Liver (tissue), 8 donors: ENCODE measurements at regions not wholly inside any gene's neighbourhood (a gene's known extent, or its start where the extent isn't known, plus 50 kb on each side); places are given as distances from the start of the nearest gene placed in this dataset.

Source experiments
- DNase-seq: peaks from one replicate; pipeline ENCODE4 v3.0.0-alpha.2; 2017; ENCODE audit warnings: low spot score
- H3K27ac ChIP-seq, 2 donors: one replicate each; pipeline ENCODE4 v1.7.0; 2013; ENCODE audit warnings: inconsistent platforms in 2 of 2, low read length in 2 of 2, control low read depth in 1 of 2, low read depth in 1 of 2, mild to moderate bottlenecking in 1 of 2
- H3K27me3 ChIP-seq, 4 donors: one replicate each; pipeline versions ENCODE4 v1.6.1 to v1.7.0; 2013; ENCODE audit warnings: low read length in 3 of 4, inconsistent platforms in 1 of 4, mild to moderate bottlenecking in 1 of 4, moderate library complexity in 1 of 4; ENCODE audit not compliant: control insufficient read depth in 4 of 4, insufficient read depth in 4 of 4
- H3K36me3 ChIP-seq, 4 donors: one replicate each; pipeline versions ENCODE4 v1.6.1 to v1.7.0; 2013; ENCODE audit warnings: low read length in 3 of 4, mild to moderate bottlenecking in 3 of 4, low read depth in 1 of 4, moderate library complexity in 1 of 4; ENCODE audit not compliant: control insufficient read depth in 4 of 4, insufficient read depth in 3 of 4
- H3K4me1 ChIP-seq, 4 donors: one replicate each; pipeline versions ENCODE4 v1.6.1 to v1.7.0; 2013; ENCODE audit warnings: low read length in 3 of 4, mild to moderate bottlenecking in 3 of 4, moderate library complexity in 1 of 4; ENCODE audit not compliant: control insufficient read depth in 4 of 4, insufficient read depth in 4 of 4
- H3K4me3 ChIP-seq, 3 donors: one replicate each; pipeline versions ENCODE4 v1.6.1 to v1.7.0; 2013; ENCODE audit warnings: low read length in 3 of 3, control low read depth in 1 of 3, low read depth in 1 of 3, mild to moderate bottlenecking in 1 of 3
- H3K9ac ChIP-seq, 2 donors: one replicate each; pipeline ENCODE4 v1.7.0; 2013; ENCODE audit warnings: low read length in 2 of 2, mild to moderate bottlenecking in 2 of 2, moderate library complexity in 2 of 2, control low read depth in 1 of 2, low read depth in 1 of 2
- H3K9me3 ChIP-seq, 4 donors: one replicate each; pipeline versions ENCODE4 v1.6.1 to v1.7.0; 2013; ENCODE audit warnings: low read length in 3 of 4; ENCODE audit not compliant: control insufficient read depth in 4 of 4
- ATF3 ChIP-seq: IDR thresholded peaks from 2 replicates; pipeline ENCODE4 v1.6.1; 2016; ENCODE audit warnings: antibody characterized with exemption
- CTCF ChIP-seq: fragments of 150-350 bp; IDR thresholded peaks from 2 replicates; pipeline ENCODE4 v1.5.1; 2017; ENCODE audit warnings: improper control_type of control experiment, low read depth, low read length; ENCODE audit not compliant: missing input control
- FOXA1 ChIP-seq: IDR thresholded peaks from 2 replicates; pipeline ENCODE4 v1.6.1; 2016; ENCODE audit warnings: antibody characterized with exemption
- FOXA2 ChIP-seq: IDR thresholded peaks from 2 replicates; pipeline ENCODE4 v1.6.1; 2016; ENCODE audit warnings: antibody characterized with exemption
- GABPA ChIP-seq, 2 donors: IDR thresholded peaks in 1 of 2; conservative IDR thresholded peaks in 1 of 2; 2 replicates each; pipeline ENCODE4 v1.6.1; 2016; ENCODE audit warnings: antibody characterized with exemption in 2 of 2, mild to moderate bottlenecking in 1 of 2, moderate library complexity in 1 of 2
- HNF4A ChIP-seq, 2 donors: conservative IDR thresholded peaks; 2 replicates each; pipeline ENCODE4 v1.6.1; 2016; ENCODE audit warnings: antibody characterized with exemption in 2 of 2, mild to moderate bottlenecking in 2 of 2
- HNF4G ChIP-seq: IDR thresholded peaks from 2 replicates; pipeline ENCODE4 v1.6.1; 2016; ENCODE audit warnings: antibody characterized with exemption
- NR2F2 ChIP-seq: IDR thresholded peaks from 2 replicates; pipeline ENCODE4 v1.6.1; 2016; ENCODE audit warnings: antibody characterized with exemption
- SP1 ChIP-seq: IDR thresholded peaks from 2 replicates; pipeline ENCODE4 v1.6.1; 2018; ENCODE audit warnings: antibody characterized with exemption, mild to moderate bottlenecking
- TAF1 ChIP-seq: conservative IDR thresholded peaks from 2 replicates; pipeline ENCODE4 v1.6.1; 2016; ENCODE audit warnings: antibody characterized with exemption, mild to moderate bottlenecking
- YY1 ChIP-seq: IDR thresholded peaks from 2 replicates; pipeline ENCODE4 v1.6.1; 2016; ENCODE audit warnings: antibody characterized with exemption, mild to moderate bottlenecking
- WGBS: extraction: QIAGEN DNeasy Blood & Tissue Kit; methylation state at CpG from one replicate; pipeline ENCODE4 v1.1.7; 2013; 5-methylcytosine and 5-hydroxymethylcytosine counted together
- TF ChIP-seq, protein P1 (sequence below): IDR thresholded peaks from 2 replicates; pipeline ENCODE4 v1.6.1; 2016; ENCODE audit warnings: antibody characterized with exemption
- TF ChIP-seq, protein P2 (sequence below): IDR thresholded peaks from 2 replicates; pipeline ENCODE4 v1.6.1; 2016; ENCODE audit warnings: antibody characterized with exemption, mild to moderate bottlenecking
- TF ChIP-seq, protein P3 (sequence below): IDR thresholded peaks from 2 replicates; pipeline ENCODE4 v1.6.1; 2016; ENCODE audit warnings: antibody characterized with exemption
- donor health status: healthy.
- donor health status: healthy.
- donor health status: healthy.
- donor health status: healthy.
- donor health status: healthy.

DNA sequence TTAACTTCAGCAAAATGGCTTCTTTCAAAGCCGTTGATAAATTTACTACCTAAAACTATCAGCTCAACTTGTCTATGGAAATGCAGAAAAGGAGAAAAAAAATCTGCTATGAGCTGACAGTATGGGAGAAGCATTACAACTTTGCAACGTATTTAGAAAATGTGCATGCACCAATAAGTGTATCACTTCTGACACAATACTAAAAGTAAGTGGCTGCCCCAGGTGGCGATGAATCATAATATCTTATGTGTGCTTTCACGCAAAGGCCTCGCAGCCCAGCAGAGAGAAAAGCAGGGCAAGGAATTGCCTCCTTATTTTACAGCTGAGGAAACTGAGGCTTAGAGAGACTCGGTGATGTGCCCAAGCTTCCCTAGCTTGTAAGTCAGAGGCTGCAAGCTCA is 101.8 kb downstream of the SALL1 start:
- no peak overlapping the region for H3K27ac ChIP-seq
- no peaks in the 10 kb centered on the region for H3K36me3 ChIP-seq
- no peak for DNase-seq
- no peak overlapping the region for H3K9ac ChIP-seq
- no peaks in the 10 kb centered on the region for H3K27me3 ChIP-seq
- H3K4me3 ChIP-seq, result no peak overlapping the region
- TF ChIP-seq, protein P1, sequence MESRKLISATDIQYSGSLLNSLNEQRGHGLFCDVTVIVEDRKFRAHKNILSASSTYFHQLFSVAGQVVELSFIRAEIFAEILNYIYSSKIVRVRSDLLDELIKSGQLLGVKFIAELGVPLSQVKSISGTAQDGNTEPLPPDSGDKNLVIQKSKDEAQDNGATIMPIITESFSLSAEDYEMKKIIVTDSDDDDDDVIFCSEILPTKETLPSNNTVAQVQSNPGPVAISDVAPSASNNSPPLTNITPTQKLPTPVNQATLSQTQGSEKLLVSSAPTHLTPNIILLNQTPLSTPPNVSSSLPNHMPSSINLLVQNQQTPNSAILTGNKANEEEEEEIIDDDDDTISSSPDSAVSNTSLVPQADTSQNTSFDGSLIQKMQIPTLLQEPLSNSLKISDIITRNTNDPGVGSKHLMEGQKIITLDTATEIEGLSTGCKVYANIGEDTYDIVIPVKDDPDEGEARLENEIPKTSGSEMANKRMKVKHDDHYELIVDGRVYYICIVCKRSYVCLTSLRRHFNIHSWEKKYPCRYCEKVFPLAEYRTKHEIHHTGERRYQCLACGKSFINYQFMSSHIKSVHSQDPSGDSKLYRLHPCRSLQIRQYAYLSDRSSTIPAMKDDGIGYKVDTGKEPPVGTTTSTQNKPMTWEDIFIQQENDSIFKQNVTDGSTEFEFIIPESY, result no peak
- no peak for TF ChIP-seq CTCF
- H3K4me1 ChIP-seq, result peaks cover 2 to 31% (median 25%) of the 10 kb centered on the region in 4 donors
- no peaks in the 10 kb centered on the region for H3K9me3 ChIP-seq
- WGBS, result 87% methylated on average over 6 of the region's 6 CpGs

DNA sequence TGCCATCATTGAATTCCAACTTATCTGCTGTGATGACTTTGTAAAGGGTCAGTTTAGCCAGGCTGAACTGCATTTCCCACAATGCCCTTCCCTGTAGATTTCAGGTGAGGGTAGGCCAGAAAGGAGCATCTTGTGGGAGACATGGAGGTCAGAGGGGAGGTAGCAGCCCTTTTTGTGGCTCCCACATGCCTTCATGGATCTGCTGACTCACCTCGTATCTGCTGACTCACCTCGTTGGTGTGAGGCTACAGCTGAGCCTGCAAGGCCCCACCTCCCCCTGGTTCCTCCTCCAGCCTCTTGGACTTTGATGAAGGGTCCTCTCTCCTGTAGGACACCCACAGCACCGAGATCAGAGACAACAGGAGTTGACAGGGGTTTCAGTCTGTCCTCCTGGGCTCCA is 102.5 kb downstream of the SALL1 start:
- Histone ChIP-seq H3K9ac (no peak overlapping the region), H3K36me3 (no peaks in the 10 kb centered on the region), H3K9me3 (no peaks in the 10 kb centered on the region), H3K27me3 (no peaks in the 10 kb centered on the region), H3K4me1 (peaks cover 2 to 31% (median 25%) of the 10 kb centered on the region in 4 donors), H3K27ac (no peak overlapping the region), H3K4me3 (no peak overlapping the region)
- TF ChIP-seq NR2F2 (no peak), YY1 (no peak), ATF3 (no peak), HNF4A (conservative IDR thresholded peaks at IDR 0.05) (no peak), GABPA (IDR thresholded peaks at IDR 0.05 in 1 of 2, conservative IDR thresholded peaks at IDR 0.05 in 1 of 2) (no peak), SP1 (no peak), FOXA2 (no peak)
- TF ChIP-seq, protein P2, sequence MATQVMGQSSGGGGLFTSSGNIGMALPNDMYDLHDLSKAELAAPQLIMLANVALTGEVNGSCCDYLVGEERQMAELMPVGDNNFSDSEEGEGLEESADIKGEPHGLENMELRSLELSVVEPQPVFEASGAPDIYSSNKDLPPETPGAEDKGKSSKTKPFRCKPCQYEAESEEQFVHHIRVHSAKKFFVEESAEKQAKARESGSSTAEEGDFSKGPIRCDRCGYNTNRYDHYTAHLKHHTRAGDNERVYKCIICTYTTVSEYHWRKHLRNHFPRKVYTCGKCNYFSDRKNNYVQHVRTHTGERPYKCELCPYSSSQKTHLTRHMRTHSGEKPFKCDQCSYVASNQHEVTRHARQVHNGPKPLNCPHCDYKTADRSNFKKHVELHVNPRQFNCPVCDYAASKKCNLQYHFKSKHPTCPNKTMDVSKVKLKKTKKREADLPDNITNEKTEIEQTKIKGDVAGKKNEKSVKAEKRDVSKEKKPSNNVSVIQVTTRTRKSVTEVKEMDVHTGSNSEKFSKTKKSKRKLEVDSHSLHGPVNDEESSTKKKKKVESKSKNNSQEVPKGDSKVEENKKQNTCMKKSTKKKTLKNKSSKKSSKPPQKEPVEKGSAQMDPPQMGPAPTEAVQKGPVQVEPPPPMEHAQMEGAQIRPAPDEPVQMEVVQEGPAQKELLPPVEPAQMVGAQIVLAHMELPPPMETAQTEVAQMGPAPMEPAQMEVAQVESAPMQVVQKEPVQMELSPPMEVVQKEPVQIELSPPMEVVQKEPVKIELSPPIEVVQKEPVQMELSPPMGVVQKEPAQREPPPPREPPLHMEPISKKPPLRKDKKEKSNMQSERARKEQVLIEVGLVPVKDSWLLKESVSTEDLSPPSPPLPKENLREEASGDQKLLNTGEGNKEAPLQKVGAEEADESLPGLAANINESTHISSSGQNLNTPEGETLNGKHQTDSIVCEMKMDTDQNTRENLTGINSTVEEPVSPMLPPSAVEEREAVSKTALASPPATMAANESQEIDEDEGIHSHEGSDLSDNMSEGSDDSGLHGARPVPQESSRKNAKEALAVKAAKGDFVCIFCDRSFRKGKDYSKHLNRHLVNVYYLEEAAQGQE, result no peak
- WGBS, result 70% methylated on average over 3 of the region's 3 CpGs
- no peak for DNase-seq

DNA sequence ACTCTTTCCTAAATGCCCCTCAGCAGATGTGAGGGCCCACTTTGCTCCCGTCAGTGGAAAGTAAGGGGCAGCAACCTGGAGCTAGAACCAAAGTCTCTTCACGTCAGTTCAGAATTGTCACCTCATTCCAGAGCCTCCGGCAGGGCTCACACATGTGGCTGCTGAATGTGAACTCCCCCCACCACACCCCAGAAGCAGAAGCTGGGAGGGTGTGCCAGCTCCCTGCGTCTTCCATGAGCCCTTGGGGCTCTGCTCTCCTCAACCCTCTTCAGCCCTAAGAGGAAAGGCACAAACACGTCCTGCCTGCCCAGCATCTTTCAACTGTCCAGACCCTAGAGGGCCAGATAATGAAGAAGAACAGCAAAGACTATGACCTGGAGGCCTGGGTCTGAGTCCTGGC is 105.3 kb downstream of the SALL1 start:
- WGBS, result 88% methylated on average over 5 of the region's 5 CpGs
- Histone ChIP-seq H3K27me3 (no peaks in the 10 kb centered on the region), H3K4me3 (no peak overlapping the region), H3K36me3 (no peaks in the 10 kb centered on the region), H3K4me1 (peaks cover 2 to 15% (median 13%) of the 10 kb centered on the region in 4 donors), H3K27ac (no peak overlapping the region), H3K9ac (no peak overlapping the region), H3K9me3 (no peaks in the 10 kb centered on the region)
- no peak for DNase-seq
- TF ChIP-seq SP1 (no peak), TAF1 (no peak), FOXA2 (no peak), HNF4A (conservative IDR thresholded peaks at IDR 0.05) (no peak), HNF4G (no peak), NR2F2 (no peak), FOXA1 (no peak), ATF3 (no peak)
- TF ChIP-seq, protein P2, result no peak
- TF ChIP-seq, protein P3, sequence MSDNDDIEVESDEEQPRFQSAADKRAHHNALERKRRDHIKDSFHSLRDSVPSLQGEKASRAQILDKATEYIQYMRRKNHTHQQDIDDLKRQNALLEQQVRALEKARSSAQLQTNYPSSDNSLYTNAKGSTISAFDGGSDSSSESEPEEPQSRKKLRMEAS, result no peak
